WTC11 (cell line): ENCODE measurements at regions not wholly inside any gene's neighbourhood (a gene's known extent, or its start where the extent isn't known, plus 50 kb on each side); places are given as distances from the start of the nearest gene placed in this dataset.

Experiments used
- ATAC-seq: fragments of 200-7000 bp; cut with Tn5 transposase; 2 replicates; pipeline ENCODE4 v1.10.0; 2021; ENCODE audit warnings: mild to moderate bottlenecking, moderate library complexity
- CTCF ChIA-PET: fragments of 300-600 bp; sonication (Branson Sonifier 250); formaldehyde crosslinking; loops from one replicate; lab custom pipeline; 2021; ENCODE audit warnings: antibody characterized with exemption; lab: Charles Lee
- POLR2A ChIA-PET: fragments of 350-600 bp; sonication (Branson Sonifier 250); formaldehyde crosslinking; loops from one replicate; lab custom pipeline; 2021; ENCODE audit warnings: antibody characterized with exemption; lab: Charles Lee
- DNase-seq: peaks from one replicate; pipeline ENCODE4 v3.0.0; 2021; ENCODE audit warnings: low spot score
- H3K27ac Mint-ChIP-seq: 2 replicates; pipeline ENCODE4 v1.8.0; 2021; ENCODE audit warnings: mixed read lengths
- H3K27me3 Mint-ChIP-seq: 2 replicates; pipeline ENCODE4 v1.8.0; 2021; ENCODE audit warnings: low read depth, mild to moderate bottlenecking, moderate library complexity, mixed read lengths
- H3K36me3 Mint-ChIP-seq: 2 replicates; pipeline ENCODE4 v1.8.0; 2021; ENCODE audit warnings: mixed read lengths
- H3K4me1 Mint-ChIP-seq: 2 replicates; pipeline ENCODE4 v1.8.0; 2022; ENCODE audit warnings: mixed read lengths
- H3K4me3 Mint-ChIP-seq: 2 replicates; pipeline ENCODE4 v1.8.0; 2021; ENCODE audit warnings: mild to moderate bottlenecking, moderate library complexity, mixed read lengths
- H3K9me3 Mint-ChIP-seq: 2 replicates; pipeline ENCODE4 v1.8.0; 2021; ENCODE audit warnings: mixed read lengths
- ATF3 ChIP-seq: sonication (generic); formaldehyde crosslinking; conservative IDR thresholded peaks from 2 replicates; pipeline ENCODE4 v1.8.1; 2022; ENCODE audit warnings: mild to moderate bottlenecking, missing genetic modification reagents
- CBFB ChIP-seq: sonication (generic); formaldehyde crosslinking; IDR thresholded peaks from 2 replicates; pipeline ENCODE4 v1.8.1; 2022; ENCODE audit warnings: mild to moderate bottlenecking, low read depth, missing genetic modification reagents
- CREB1 ChIP-seq: sonication (generic); formaldehyde crosslinking; IDR thresholded peaks from 2 replicates; pipeline ENCODE4 v1.8.0; 2023; ENCODE audit warnings: mild to moderate bottlenecking, missing genetic modification reagents
- GABPB1 ChIP-seq: sonication (generic); formaldehyde crosslinking; IDR thresholded peaks from 2 replicates; pipeline ENCODE4 v1.8.1; 2023; ENCODE audit warnings: mild to moderate bottlenecking, missing genetic modification reagents
- IRF1 ChIP-seq: sonication (generic); formaldehyde crosslinking; IDR thresholded peaks from 2 replicates; pipeline ENCODE4 v1.8.0; 2023; ENCODE audit warnings: missing genetic modification reagents
- JUN ChIP-seq: sonication (generic); formaldehyde crosslinking; IDR thresholded peaks from 2 replicates; pipeline ENCODE4 v1.8.0; 2023; ENCODE audit warnings: mild to moderate bottlenecking, missing genetic modification reagents
- KAT7 ChIP-seq: sonication (generic); formaldehyde crosslinking; IDR thresholded peaks from 2 replicates; pipeline ENCODE4 v1.8.1; 2023; ENCODE audit warnings: missing genetic modification reagents, mild to moderate bottlenecking, borderline replicate concordance
- TEAD4 ChIP-seq: sonication (generic); formaldehyde crosslinking; IDR thresholded peaks from 2 replicates; pipeline ENCODE4 v1.8.0; 2022; ENCODE audit warnings: mild to moderate bottlenecking, missing genetic modification reagents
- TP53 ChIP-seq: sonication (generic); formaldehyde crosslinking; IDR thresholded peaks from 2 replicates; pipeline ENCODE4 v1.8.1; 2023; ENCODE audit warnings: mild to moderate bottlenecking, missing genetic modification reagents
- ZNF232 ChIP-seq: sonication (generic); formaldehyde crosslinking; IDR thresholded peaks from 2 replicates; pipeline ENCODE4 v1.8.0; 2022; ENCODE audit warnings: mild to moderate bottlenecking, missing genetic modification reagents
- ZNF263 ChIP-seq: sonication (generic); formaldehyde crosslinking; IDR thresholded peaks from 2 replicates; pipeline ENCODE4 v1.8.1; 2022; ENCODE audit warnings: low read depth, mild to moderate bottlenecking, moderate library complexity, missing genetic modification reagents
- ZNF396 ChIP-seq: fragments of 250-450 bp; sonication (Bioruptor Pico); IDR thresholded peaks from 2 replicates; pipeline ENCODE4 v1.8.0; 2021; ENCODE audit warnings: mild to moderate bottlenecking, moderate library complexity, borderline replicate concordance
- ZNF416 ChIP-seq: fragments of 250-450 bp; sonication (Bioruptor Pico); IDR thresholded peaks from 2 replicates; pipeline ENCODE4 v1.9.0; 2021; ENCODE audit warnings: mild to moderate bottlenecking, inconsistent platforms
- ZNF423 ChIP-seq: fragments of 250-450 bp; sonication (Bioruptor Pico); IDR thresholded peaks from 2 replicates; pipeline ENCODE4 v2.1.2; 2022; ENCODE audit warnings: mild to moderate bottlenecking, moderate library complexity
- ZNF425 ChIP-seq: fragments of 250-450 bp; sonication (Bioruptor Pico); conservative IDR thresholded peaks from 2 replicates; pipeline ENCODE4 v1.9.0; 2021; ENCODE audit warnings: mild to moderate bottlenecking
- TF ChIP-seq, protein P1 (sequence below): sonication (generic); formaldehyde crosslinking; IDR thresholded peaks from 2 replicates; pipeline ENCODE4 v1.8.0; 2022; ENCODE audit warnings: mild to moderate bottlenecking, missing genetic modification reagents
- TF ChIP-seq, protein P2 (sequence below): sonication (generic); formaldehyde crosslinking; IDR thresholded peaks from 2 replicates; pipeline ENCODE4 v1.8.0; 2022; ENCODE audit warnings: mild to moderate bottlenecking, missing genetic modification reagents
- TF ChIP-seq, protein P3 (sequence below): sonication (generic); formaldehyde crosslinking; IDR thresholded peaks from 2 replicates; pipeline ENCODE4 v1.8.0; 2022; ENCODE audit warnings: missing genetic modification reagents
- TF ChIP-seq, protein P4 (sequence below): sonication (generic); formaldehyde crosslinking; IDR thresholded peaks from 2 replicates; pipeline ENCODE4 v1.8.1; 2023; ENCODE audit warnings: mild to moderate bottlenecking, missing genetic modification reagents, moderate library complexity
- TF ChIP-seq, protein P5 (sequence below): sonication (generic); formaldehyde crosslinking; IDR thresholded peaks from 2 replicates; pipeline ENCODE4 v1.8.0; 2023; ENCODE audit warnings: mild to moderate bottlenecking, missing genetic modification reagents

GRCh38 chr7:135808206-135808605 lies 59.6 kb upstream of the FAM180A start:
- Mint-ChIP-seq H3K4me3 (no peak overlapping the region), H3K27me3 (no peaks in the 10 kb centered on the region; the same call in 1 of the 2 replicates), H3K4me1 (peaks cover 5% of the 10 kb centered on the region), H3K36me3 (no peaks in the 10 kb centered on the region), H3K27ac (no peak overlapping the region), H3K9me3 (no peaks in the 10 kb centered on the region)
- ChIA-PET POLR2A (no interaction called here), CTCF (interaction anchor here (1.1 kb wide), 1 partner anchor 136 kb away, joined by 3 read pairs; no protein-coding TSS in a partner anchor)
- TF ChIP-seq JUN (CRISPR knock-in tag) (no peak), ZNF232 (CRISPR knock-in tag) (no peak), ZNF425 (no peak), ZNF423 (CRISPR knock-in tag) (no peak), ZNF416 (no peak), ZNF396 (CRISPR knock-in tag) (no peak), GABPB1 (no peak), TP53 (CRISPR knock-in tag) (no peak), KAT7 (CRISPR knock-in tag) (no peak), ATF3 (CRISPR knock-in tag) (no peak)
- TF ChIP-seq, protein P1, sequence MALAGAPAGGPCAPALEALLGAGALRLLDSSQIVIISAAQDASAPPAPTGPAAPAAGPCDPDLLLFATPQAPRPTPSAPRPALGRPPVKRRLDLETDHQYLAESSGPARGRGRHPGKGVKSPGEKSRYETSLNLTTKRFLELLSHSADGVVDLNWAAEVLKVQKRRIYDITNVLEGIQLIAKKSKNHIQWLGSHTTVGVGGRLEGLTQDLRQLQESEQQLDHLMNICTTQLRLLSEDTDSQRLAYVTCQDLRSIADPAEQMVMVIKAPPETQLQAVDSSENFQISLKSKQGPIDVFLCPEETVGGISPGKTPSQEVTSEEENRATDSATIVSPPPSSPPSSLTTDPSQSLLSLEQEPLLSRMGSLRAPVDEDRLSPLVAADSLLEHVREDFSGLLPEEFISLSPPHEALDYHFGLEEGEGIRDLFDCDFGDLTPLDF (CRISPR knock-in tag) = no peak
- TF ChIP-seq, protein P2, sequence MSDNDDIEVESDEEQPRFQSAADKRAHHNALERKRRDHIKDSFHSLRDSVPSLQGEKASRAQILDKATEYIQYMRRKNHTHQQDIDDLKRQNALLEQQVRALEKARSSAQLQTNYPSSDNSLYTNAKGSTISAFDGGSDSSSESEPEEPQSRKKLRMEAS (CRISPR knock-in tag) = no peak
- DNase-seq (no peak), ATAC-seq (no peak)

DNA sequence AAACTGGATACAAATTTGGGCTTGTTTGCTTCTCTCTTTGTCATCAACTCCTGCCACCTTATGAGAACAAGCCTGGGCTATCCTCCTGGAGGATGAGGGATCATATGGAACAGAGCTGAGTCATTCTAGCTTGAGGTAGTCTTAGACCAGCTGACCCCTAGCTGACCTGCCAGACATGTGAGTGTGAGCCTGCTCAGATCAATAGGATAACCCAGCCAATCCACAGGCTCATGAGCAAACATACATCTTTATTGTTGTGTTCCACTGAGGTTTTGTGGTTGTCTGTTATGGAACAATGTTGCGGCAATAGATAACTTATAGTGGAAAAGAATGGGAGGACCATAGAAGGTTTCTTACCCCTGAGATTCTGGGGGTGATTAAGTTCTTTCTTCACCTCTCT lies 54.5 kb upstream of the FAM180A start:
- peaks cover 4% of the 10 kb centered on the region; the same call in 1 of the 2 replicates for H3K27me3 Mint-ChIP-seq
- H3K9me3 Mint-ChIP-seq = no peaks in the 10 kb centered on the region
- ATAC-seq (no peak), DNase-seq (no peak)
- no peak overlapping the region for H3K4me3 Mint-ChIP-seq
- peaks cover 13% of the 10 kb centered on the region for H3K4me1 Mint-ChIP-seq
- no peaks in the 10 kb centered on the region for H3K36me3 Mint-ChIP-seq
- ChIA-PET CTCF (no interaction called here), POLR2A (no interaction called here)
- no peak overlapping the region for H3K27ac Mint-ChIP-seq
- no peak for TF ChIP-seq TEAD4

DNA sequence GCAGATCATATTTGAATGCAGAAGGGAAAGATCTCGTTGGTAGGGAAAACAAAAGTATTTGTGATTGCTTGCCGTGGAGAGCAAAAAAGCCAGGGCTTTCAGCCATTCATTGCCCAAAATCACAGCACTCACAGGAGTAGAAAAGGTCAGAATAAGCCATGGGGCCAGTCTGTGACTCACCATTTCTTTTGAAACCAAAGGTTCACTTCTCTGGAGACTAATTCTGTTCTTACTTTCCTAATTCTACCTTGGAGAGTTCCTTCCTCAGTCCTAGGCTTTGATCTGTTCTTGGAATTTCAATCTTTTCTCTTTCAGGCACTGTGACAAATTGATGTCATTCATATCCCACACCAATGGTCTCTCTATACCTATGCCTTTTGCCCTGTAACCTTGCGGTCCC lies 54.1 kb upstream of the FAM180A start:
- peaks cover 4% of the 10 kb centered on the region; the same call in 1 of the 2 replicates for H3K27me3 Mint-ChIP-seq
- CTCF ChIA-PET = no interaction called here
- no peaks in the 10 kb centered on the region for H3K36me3 Mint-ChIP-seq
- H3K4me1 Mint-ChIP-seq = peaks cover 10% of the 10 kb centered on the region
- no peak overlapping the region for H3K27ac Mint-ChIP-seq
- ATAC-seq (no peak), DNase-seq (no peak)
- H3K9me3 Mint-ChIP-seq = no peaks in the 10 kb centered on the region
- POLR2A ChIA-PET = no interaction called here
- TF ChIP-seq, protein P1 (CRISPR knock-in tag) = no peak
- TF ChIP-seq IRF1 (CRISPR knock-in tag) (no peak), CBFB (no peak), GABPB1 (no peak), ZNF263 (no peak), CREB1 (CRISPR knock-in tag) (no peak)
- TF ChIP-seq, protein P3, sequence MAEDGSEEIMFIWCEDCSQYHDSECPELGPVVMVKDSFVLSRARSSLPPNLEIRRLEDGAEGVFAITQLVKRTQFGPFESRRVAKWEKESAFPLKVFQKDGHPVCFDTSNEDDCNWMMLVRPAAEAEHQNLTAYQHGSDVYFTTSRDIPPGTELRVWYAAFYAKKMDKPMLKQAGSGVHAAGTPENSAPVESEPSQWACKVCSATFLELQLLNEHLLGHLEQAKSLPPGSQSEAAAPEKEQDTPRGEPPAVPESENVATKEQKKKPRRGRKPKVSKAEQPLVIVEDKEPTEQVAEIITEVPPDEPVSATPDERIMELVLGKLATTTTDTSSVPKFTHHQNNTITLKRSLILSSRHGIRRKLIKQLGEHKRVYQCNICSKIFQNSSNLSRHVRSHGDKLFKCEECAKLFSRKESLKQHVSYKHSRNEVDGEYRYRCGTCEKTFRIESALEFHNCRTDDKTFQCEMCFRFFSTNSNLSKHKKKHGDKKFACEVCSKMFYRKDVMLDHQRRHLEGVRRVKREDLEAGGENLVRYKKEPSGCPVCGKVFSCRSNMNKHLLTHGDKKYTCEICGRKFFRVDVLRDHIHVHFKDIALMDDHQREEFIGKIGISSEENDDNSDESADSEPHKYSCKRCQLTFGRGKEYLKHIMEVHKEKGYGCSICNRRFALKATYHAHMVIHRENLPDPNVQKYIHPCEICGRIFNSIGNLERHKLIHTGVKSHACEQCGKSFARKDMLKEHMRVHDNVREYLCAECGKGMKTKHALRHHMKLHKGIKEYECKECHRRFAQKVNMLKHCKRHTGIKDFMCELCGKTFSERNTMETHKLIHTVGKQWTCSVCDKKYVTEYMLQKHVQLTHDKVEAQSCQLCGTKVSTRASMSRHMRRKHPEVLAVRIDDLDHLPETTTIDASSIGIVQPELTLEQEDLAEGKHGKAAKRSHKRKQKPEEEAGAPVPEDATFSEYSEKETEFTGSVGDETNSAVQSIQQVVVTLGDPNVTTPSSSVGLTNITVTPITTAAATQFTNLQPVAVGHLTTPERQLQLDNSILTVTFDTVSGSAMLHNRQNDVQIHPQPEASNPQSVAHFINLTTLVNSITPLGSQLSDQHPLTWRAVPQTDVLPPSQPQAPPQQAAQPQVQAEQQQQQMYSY = no peak
- TF ChIP-seq, protein P4, sequence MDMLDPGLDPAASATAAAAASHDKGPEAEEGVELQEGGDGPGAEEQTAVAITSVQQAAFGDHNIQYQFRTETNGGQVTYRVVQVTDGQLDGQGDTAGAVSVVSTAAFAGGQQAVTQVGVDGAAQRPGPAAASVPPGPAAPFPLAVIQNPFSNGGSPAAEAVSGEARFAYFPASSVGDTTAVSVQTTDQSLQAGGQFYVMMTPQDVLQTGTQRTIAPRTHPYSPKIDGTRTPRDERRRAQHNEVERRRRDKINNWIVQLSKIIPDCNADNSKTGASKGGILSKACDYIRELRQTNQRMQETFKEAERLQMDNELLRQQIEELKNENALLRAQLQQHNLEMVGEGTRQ (CRISPR knock-in tag) = no peak
- TF ChIP-seq, protein P5, sequence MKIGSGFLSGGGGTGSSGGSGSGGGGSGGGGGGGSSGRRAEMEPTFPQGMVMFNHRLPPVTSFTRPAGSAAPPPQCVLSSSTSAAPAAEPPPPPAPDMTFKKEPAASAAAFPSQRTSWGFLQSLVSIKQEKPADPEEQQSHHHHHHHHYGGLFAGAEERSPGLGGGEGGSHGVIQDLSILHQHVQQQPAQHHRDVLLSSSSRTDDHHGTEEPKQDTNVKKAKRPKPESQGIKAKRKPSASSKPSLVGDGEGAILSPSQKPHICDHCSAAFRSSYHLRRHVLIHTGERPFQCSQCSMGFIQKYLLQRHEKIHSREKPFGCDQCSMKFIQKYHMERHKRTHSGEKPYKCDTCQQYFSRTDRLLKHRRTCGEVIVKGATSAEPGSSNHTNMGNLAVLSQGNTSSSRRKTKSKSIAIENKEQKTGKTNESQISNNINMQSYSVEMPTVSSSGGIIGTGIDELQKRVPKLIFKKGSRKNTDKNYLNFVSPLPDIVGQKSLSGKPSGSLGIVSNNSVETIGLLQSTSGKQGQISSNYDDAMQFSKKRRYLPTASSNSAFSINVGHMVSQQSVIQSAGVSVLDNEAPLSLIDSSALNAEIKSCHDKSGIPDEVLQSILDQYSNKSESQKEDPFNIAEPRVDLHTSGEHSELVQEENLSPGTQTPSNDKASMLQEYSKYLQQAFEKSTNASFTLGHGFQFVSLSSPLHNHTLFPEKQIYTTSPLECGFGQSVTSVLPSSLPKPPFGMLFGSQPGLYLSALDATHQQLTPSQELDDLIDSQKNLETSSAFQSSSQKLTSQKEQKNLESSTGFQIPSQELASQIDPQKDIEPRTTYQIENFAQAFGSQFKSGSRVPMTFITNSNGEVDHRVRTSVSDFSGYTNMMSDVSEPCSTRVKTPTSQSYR (CRISPR knock-in tag) = no peak
- no peak overlapping the region for H3K4me3 Mint-ChIP-seq
